HEK293 (cell line): ENCODE measurements at regions not wholly inside any gene's neighbourhood (a gene's known extent, or its start where the extent isn't known, plus 50 kb on each side); places are given as distances from the start of the nearest gene placed in this dataset.

ENCODE experiments used
- YY1 ChIP-seq: fragments of 450-650 bp; formaldehyde crosslinking; IDR thresholded peaks from 2 replicates; pipeline ENCODE4 v1.5.1; 2018; ENCODE audit warnings: missing biosample characterization, missing genetic modification characterization
- ZEB2 ChIP-seq: fragments of 450-650 bp; formaldehyde crosslinking; IDR thresholded peaks from 2 replicates; pipeline ENCODE4 v1.5.1; 2016; ENCODE audit warnings: missing biosample characterization, missing genetic modification characterization
- ZFP41 ChIP-seq: fragments of 450-650 bp; formaldehyde crosslinking; IDR thresholded peaks from 2 replicates; pipeline ENCODE4 v1.5.1; 2016; ENCODE audit warnings: missing biosample characterization, missing genetic modification characterization, borderline replicate concordance
- ZNF169 ChIP-seq: fragments of 450-650 bp; formaldehyde crosslinking; IDR thresholded peaks from 2 replicates; pipeline ENCODE4 v1.5.1; 2016; ENCODE audit warnings: missing biosample characterization, missing genetic modification characterization
- ZNF18 ChIP-seq: fragments of 450-650 bp; formaldehyde crosslinking; IDR thresholded peaks from 2 replicates; pipeline ENCODE4 v1.5.1; 2016; ENCODE audit warnings: missing biosample characterization, missing genetic modification characterization
- ZNF23 ChIP-seq: fragments of 450-650 bp; formaldehyde crosslinking; IDR thresholded peaks from 2 replicates; pipeline ENCODE4 v1.5.1; 2016; ENCODE audit warnings: missing biosample characterization, missing genetic modification characterization, borderline replicate concordance
- ZNF26 ChIP-seq: fragments of 450-650 bp; formaldehyde crosslinking; IDR thresholded peaks from 2 replicates; pipeline ENCODE4 v1.5.1; 2016; ENCODE audit warnings: missing biosample characterization, missing genetic modification characterization
- ZNF350 ChIP-seq: fragments of 450-650 bp; formaldehyde crosslinking; IDR thresholded peaks from 2 replicates; pipeline ENCODE4 v1.5.0; 2017; ENCODE audit warnings: missing biosample characterization, mild to moderate bottlenecking, missing genetic modification characterization
- ZNF398 ChIP-seq: fragments of 450-650 bp; formaldehyde crosslinking; IDR thresholded peaks from 2 replicates; pipeline ENCODE4 v1.5.1; 2017; ENCODE audit warnings: missing biosample characterization, missing genetic modification characterization
- ZNF654 ChIP-seq: fragments of 450-650 bp; formaldehyde crosslinking; IDR thresholded peaks from 2 replicates; pipeline ENCODE4 v1.5.1; 2016; ENCODE audit warnings: low read depth, missing biosample characterization, missing genetic modification characterization
- ZNF785 ChIP-seq: fragments of 450-650 bp; formaldehyde crosslinking; IDR thresholded peaks from 2 replicates; pipeline ENCODE4 v1.5.1; 2016; ENCODE audit warnings: missing biosample characterization, missing genetic modification characterization
- TF ChIP-seq, protein P1 (sequence below): fragments of 450-650 bp; formaldehyde crosslinking; IDR thresholded peaks from 2 replicates; pipeline ENCODE4 v1.5.1; 2016; ENCODE audit warnings: missing biosample characterization, missing genetic modification characterization

- TF ChIP-seq, protein P1, sequence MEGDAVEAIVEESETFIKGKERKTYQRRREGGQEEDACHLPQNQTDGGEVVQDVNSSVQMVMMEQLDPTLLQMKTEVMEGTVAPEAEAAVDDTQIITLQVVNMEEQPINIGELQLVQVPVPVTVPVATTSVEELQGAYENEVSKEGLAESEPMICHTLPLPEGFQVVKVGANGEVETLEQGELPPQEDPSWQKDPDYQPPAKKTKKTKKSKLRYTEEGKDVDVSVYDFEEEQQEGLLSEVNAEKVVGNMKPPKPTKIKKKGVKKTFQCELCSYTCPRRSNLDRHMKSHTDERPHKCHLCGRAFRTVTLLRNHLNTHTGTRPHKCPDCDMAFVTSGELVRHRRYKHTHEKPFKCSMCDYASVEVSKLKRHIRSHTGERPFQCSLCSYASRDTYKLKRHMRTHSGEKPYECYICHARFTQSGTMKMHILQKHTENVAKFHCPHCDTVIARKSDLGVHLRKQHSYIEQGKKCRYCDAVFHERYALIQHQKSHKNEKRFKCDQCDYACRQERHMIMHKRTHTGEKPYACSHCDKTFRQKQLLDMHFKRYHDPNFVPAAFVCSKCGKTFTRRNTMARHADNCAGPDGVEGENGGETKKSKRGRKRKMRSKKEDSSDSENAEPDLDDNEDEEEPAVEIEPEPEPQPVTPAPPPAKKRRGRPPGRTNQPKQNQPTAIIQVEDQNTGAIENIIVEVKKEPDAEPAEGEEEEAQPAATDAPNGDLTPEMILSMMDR (tag by site-specific recombination), result no peak
- no peak for TF ChIP-seq ZNF785
- no peak for TF ChIP-seq ZFP41 (tag by site-specific recombination)
- TF ChIP-seq ZEB2 (tag by site-specific recombination), result no peak
- TF ChIP-seq YY1 (tag by site-specific recombination), result no peak
- no peak for TF ChIP-seq ZNF654
- no peak for TF ChIP-seq ZNF169 (tag by site-specific recombination)
- no peak for TF ChIP-seq ZNF26 (tag by site-specific recombination)
- TF ChIP-seq ZNF18 (tag by site-specific recombination), result no peak
- TF ChIP-seq ZNF350 (tag by site-specific recombination), result no peak
- no peak for TF ChIP-seq ZNF398 (tag by site-specific recombination)
- no peak for TF ChIP-seq ZNF23 (tag by site-specific recombination)
Observed at GRCh38 chr3:107100137-107100536, 277.1 kb upstream of the CCDC54 start.
